ENCODE measurements at regions not wholly inside any gene's neighbourhood (a gene's known extent, or its start where the extent isn't known, plus 50 kb on each side); places are given as distances from the start of the nearest gene placed in this dataset.

GRCh38 chr6:67880939-67881705, 754.0 kb upstream of the ADGRB3 start (continued):
- TF ChIP-seq DEAF1 (CRISPR knock-in tag; IDR thresholded peaks at IDR 0.05), result 0 out of 2 replicates have a peak, but pooled peaks have one; percentile 28
- no peak for TF ChIP-seq EWSR1 (IDR thresholded peaks at IDR 0.05; ENCODE audit: borderline replicate concordance, low read depth, partially characterized antibody)
- no peak for TF ChIP-seq ZNF695 (CRISPR knock-in tag; IDR thresholded peaks at IDR 0.05)
- no peak for TF ChIP-seq KLF13 (tag; IDR thresholded peaks at IDR 0.05; ENCODE audit: borderline replicate concordance, low read depth)
- no peak for TF ChIP-seq FOXO4 (CRISPR knock-in tag; IDR thresholded peaks at IDR 0.05)
- peak; percentile 81 for TF ChIP-seq NFATC3 (IDR thresholded peaks at IDR 0.05)
- no peak for TF ChIP-seq KAT8 (IDR thresholded peaks at IDR 0.05; ENCODE audit: low read depth)
- TF ChIP-seq XRCC3 (IDR thresholded peaks at IDR 0.05), result no peak
- peak; percentile 82 for TF ChIP-seq SOX6 (IDR thresholded peaks at IDR 0.05)
- peak; percentile 44; the same call in 1 of the 2 replicates for TF ChIP-seq SPI1 (IDR thresholded peaks at IDR 0.05; ENCODE audit: borderline replicate concordance, low read depth, low read length)
- TF ChIP-seq NCOA4 (IDR thresholded peaks at IDR 0.05; ENCODE audit: partially characterized antibody), result no peak
- TF ChIP-seq HNRNPLL (IDR thresholded peaks at IDR 0.05; ENCODE audit: low read depth, low read length, poor library complexity, severe bottlenecking), result no peak
- no peak for TF ChIP-seq ZBTB5 (IDR thresholded peaks at IDR 0.05)
- TF ChIP-seq SRSF3 (IDR thresholded peaks at IDR 0.05; ENCODE audit: insufficient read depth, low read length), result no peak
- TF ChIP-seq SMARCA4 (IDR thresholded peaks at IDR 0.05), result peak; percentile 49; the same call in 1 of the 2 replicates
- TF ChIP-seq KLF16 (IDR thresholded peaks at IDR 0.05), result no peak
- no peak for TF ChIP-seq ZFP91 (CRISPR knock-in tag; IDR thresholded peaks at IDR 0.05)

All from K562 (cell line).